Prostate gland (tissue), 2 donors: ENCODE measurements at regions not wholly inside any gene's neighbourhood (a gene's known extent, or its start where the extent isn't known, plus 50 kb on each side); places are given as distances from the start of the nearest gene placed in this dataset.

Source experiments
- CTCF ChIP-seq, 4 experiments: fragments of 200-600 bp in 2 of 4; fragments of 450-650 bp in 2 of 4; sonication (generic) in 2 of 4; IDR thresholded peaks; 1 replicate in 3 of 4; 2 replicates in 1 of 4; pipeline ENCODE4 v1.5.1; 2016 to 2019; ENCODE audit warnings: antibody characterized with exemption in 4 of 4, mild to moderate bottlenecking in 2 of 4, moderate library complexity in 2 of 4
- POLR2A ChIP-seq: fragments of 450-650 bp; IDR thresholded peaks from one replicate; pipeline ENCODE4 v1.6.1; 2016; ENCODE audit warnings: antibody characterized with exemption, mild to moderate bottlenecking
- POLR2AphosphoS5 ChIP-seq: sonication (generic); formaldehyde crosslinking; IDR thresholded peaks from one replicate; pipeline ENCODE4 v1.6.1; 2017; ENCODE audit warnings: antibody characterized with exemption

DNA sequence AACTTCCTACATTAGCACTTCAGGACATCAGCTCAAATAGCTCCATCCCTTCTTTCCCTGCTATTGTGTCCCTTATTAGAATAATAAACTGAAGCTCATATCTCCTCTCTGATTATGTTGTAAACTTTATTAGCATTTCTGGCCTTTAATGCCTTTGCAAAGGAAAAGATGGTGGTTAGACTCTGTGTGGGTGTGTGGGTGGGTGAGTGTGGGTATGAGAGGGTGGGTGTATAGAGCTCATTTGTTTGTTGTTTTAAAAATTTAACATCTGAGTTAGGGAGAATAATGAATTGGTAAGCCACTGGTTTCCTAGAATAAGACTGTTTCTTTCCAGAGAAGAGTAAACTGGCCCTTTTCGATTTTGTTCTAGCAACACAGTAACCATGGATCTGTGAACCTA lies 70.6 kb upstream of the L3MBTL3 start:
- no peak for TF ChIP-seq POLR2A
- TF ChIP-seq CTCF (IDR thresholded peaks at IDR 0.05) = no peak
- no peak for TF ChIP-seq POLR2AphosphoS5
